Astrocyte of the cerebellum (primary cell): ENCODE measurements at regions not wholly inside any gene's neighbourhood (a gene's known extent, or its start where the extent isn't known, plus 50 kb on each side); places are given as distances from the start of the nearest gene placed in this dataset.

ENCODE experiments used
- DNase-seq: peaks from one replicate; pipeline ENCODE4 v3.0.0-alpha.2; 2011; ENCODE audit warnings: low read depth
- H3K4me3 ChIP-seq: 2 replicates; pipeline ENCODE4 v1.5.1; 2011; ENCODE audit warnings: mild to moderate bottlenecking, low read depth, low read length, moderate library complexity
- in situ Hi-C: cut with HindIII; loops from 2 replicates; pipeline ENCODE4 v1.10.0; 2017; ENCODE audit warnings: low sequenced_read_pairs
- TF ChIP-seq, protein P1 (sequence below): IDR thresholded peaks from 2 replicates; pipeline ENCODE4 v1.5.1; 2012; ENCODE audit warnings: low read length, low read depth, moderate library complexity, mild to moderate bottlenecking; ENCODE audit errors: missing control alignments

DNA sequence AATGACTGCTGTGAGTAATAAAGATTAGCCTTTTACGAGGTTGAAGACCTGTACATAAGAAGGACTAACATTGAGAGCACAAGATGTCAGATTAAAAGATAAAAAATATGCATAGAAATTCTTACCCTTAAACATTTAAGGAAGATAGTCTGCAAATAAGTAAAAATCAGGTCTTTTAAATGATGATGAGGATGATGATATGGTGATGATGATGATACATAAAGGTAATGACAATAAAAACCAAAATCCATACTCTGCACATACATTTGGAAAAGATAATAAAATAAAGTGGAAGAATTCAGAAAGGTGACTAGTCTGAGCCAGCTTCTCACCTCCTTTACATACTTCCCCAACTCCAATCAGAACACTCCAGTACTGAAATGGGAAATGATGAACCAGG is 124.5 kb downstream of the PTCSC3 start:
- TF ChIP-seq, protein P1, sequence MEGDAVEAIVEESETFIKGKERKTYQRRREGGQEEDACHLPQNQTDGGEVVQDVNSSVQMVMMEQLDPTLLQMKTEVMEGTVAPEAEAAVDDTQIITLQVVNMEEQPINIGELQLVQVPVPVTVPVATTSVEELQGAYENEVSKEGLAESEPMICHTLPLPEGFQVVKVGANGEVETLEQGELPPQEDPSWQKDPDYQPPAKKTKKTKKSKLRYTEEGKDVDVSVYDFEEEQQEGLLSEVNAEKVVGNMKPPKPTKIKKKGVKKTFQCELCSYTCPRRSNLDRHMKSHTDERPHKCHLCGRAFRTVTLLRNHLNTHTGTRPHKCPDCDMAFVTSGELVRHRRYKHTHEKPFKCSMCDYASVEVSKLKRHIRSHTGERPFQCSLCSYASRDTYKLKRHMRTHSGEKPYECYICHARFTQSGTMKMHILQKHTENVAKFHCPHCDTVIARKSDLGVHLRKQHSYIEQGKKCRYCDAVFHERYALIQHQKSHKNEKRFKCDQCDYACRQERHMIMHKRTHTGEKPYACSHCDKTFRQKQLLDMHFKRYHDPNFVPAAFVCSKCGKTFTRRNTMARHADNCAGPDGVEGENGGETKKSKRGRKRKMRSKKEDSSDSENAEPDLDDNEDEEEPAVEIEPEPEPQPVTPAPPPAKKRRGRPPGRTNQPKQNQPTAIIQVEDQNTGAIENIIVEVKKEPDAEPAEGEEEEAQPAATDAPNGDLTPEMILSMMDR = no peak
- in situ Hi-C loops = no loop called here
- no peak for DNase-seq
- no peak overlapping the region for H3K4me3 ChIP-seq

DNA sequence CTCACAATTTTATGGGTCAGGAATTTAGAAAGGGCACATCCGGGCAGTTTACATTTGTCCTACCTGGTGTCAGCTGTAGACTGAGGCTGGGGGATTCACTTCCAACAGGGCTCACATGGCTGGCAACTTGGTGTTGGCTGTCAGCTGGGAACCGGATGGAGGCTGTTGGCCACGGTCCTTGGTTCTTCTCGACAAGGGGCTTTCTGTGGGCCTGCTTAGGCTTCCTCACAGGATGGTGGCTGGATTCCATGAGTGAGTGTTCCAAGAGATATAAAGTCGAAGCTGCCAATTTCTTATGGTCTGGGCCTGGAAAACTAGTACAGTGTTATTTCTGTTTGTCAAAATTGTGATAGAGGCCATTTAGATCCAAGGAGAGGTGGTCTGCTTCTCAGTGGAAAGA is 127.9 kb downstream of the PTCSC3 start:
- no peak for DNase-seq
- in situ Hi-C loops = no loop called here
- TF ChIP-seq, protein P1 = no peak
- no peak overlapping the region for H3K4me3 ChIP-seq

DNA sequence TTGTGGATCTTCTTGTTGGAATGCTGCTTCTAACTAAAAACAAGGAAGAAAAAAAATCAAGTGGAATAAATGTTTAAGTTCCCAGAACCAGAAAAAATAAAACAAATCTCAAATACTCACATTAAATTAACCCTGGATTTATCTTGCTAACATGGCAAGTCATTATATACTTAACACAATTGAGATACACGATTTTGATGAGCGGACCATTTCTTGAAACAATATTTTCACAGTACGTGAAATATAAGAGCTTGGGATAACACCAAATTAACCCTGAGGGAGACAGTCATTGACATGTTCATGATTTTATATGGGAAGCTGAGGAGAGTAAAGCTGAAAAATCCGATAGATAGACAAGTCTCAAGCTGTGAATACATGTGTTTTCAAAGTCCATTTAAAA is 128.6 kb downstream of the PTCSC3 start:
- TF ChIP-seq, protein P1 = no peak
- DNase-seq = no peak
- H3K4me3 ChIP-seq = no peak overlapping the region
- in situ Hi-C loops = no loop called here

DNA sequence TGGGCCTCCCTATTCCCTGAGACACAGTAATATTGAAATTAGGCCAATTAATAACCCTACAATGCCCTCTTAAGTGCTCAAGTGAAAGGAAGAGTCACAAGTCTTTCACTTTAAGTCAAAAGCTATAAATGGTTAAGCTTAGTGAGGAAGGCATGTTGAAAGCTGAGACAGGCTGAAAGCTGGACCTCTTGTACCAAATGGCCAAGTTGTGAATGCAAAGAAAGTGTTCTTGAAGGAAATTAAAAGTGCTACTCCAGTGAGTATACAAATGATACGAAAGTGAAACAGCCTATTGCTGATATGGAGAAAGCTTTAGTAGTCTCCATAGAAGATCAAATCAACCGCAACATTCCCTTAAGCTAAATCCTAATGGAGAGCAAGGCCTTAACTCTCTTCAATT is 140.8 kb downstream of the PTCSC3 start:
- TF ChIP-seq, protein P1 = no peak
- no peak overlapping the region for H3K4me3 ChIP-seq
- DNase-seq = no peak
- in situ Hi-C loops = no loop called here

DNA sequence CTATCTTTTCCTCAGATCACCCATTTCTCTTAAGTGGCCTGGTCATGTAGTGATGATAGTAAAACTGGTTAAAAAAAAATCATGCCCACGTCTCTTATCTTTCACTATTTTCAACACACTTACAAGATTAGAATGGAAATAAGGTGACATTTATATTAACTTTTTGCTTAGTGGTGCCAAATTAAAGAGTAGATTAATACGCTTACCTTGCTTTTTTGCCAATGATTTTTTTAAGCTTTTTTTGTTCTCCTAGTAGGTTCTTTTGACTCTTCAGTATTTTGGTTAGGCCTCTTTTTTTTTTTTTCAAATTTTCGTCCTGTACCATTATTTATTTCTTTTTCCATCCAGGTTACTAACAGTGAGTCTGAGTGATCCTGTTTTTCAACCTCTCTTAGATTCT is 147.9 kb downstream of the PTCSC3 start:
- no peak overlapping the region for H3K4me3 ChIP-seq
- no peak for DNase-seq
- TF ChIP-seq, protein P1 = no peak
- in situ Hi-C loops = no loop called here

DNA sequence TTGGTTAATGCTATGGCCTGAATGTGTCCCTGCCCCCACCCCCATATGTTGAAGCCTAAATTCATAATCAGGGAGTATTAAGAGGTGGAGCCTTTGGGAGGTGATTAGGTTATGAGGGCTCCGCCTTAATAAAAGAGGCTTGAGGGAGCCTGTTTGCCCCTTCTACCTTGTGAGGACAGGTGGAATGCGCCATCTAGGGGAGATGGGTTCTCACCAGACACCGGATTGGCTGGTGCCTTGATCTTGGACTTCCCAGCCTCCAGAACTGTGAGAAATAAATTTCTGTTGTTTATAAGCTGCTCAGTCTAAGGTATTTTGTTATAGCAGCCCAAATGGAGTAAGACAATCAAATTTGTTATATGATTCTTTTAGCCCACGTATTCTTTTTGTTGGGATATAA is 148.3 kb downstream of the PTCSC3 start:
- H3K4me3 ChIP-seq = no peak overlapping the region
- in situ Hi-C loops = no loop called here
- DNase-seq = no peak
- TF ChIP-seq, protein P1 = no peak

DNA sequence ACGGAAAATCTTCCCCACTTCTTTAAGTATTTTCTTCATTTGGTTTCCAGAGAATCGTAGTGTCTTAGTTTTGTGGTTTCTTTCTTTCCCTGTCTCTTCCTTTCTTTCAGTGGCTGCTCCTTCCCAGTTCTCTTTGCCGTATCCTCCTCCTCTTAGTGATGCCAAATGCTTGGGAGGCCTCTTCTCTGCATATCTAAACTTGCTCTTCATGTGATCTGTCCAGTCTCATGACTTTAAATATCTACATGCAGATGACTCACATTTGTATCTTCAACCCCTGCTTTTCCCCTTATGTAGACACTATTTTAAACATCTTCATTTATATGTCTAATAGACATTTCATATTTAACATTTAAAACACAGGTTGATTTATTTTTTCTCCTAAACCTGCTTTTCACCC is 149.2 kb downstream of the PTCSC3 start:
- H3K4me3 ChIP-seq = no peak overlapping the region
- no peak for DNase-seq
- in situ Hi-C loops = no loop called here
- TF ChIP-seq, protein P1 = no peak
